ENCODE measurements at regions not wholly inside any gene's neighbourhood (a gene's known extent, or its start where the extent isn't known, plus 50 kb on each side); places are given as distances from the start of the nearest gene placed in this dataset.

DNA sequence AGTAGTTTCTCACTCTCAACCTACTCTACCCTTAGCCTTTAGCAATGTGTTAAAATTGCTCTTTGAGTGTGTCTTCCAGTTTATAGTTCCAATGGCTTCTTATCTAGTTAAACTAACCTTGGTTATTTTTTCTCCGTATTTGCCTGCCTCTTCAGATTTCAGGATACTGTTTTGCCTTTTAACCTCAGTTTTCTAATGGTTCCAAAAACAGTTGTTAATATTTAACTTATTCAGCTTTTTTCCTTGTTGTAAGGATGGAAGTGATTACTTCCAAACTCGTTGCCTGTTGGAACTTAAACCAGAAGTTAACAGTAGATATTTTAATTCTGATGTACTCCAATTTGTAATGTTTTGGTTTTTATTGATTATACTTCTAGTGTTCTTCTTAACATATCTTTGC is 1574.9 kb downstream of the HACE1 start:
- TF ChIP-seq, protein P1, sequence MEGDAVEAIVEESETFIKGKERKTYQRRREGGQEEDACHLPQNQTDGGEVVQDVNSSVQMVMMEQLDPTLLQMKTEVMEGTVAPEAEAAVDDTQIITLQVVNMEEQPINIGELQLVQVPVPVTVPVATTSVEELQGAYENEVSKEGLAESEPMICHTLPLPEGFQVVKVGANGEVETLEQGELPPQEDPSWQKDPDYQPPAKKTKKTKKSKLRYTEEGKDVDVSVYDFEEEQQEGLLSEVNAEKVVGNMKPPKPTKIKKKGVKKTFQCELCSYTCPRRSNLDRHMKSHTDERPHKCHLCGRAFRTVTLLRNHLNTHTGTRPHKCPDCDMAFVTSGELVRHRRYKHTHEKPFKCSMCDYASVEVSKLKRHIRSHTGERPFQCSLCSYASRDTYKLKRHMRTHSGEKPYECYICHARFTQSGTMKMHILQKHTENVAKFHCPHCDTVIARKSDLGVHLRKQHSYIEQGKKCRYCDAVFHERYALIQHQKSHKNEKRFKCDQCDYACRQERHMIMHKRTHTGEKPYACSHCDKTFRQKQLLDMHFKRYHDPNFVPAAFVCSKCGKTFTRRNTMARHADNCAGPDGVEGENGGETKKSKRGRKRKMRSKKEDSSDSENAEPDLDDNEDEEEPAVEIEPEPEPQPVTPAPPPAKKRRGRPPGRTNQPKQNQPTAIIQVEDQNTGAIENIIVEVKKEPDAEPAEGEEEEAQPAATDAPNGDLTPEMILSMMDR (IDR thresholded peaks at IDR 0.05) = no peak
- TF ChIP-seq POLR2A (IDR thresholded peaks at IDR 0.05) (no peak), POLR2AphosphoS5 (IDR thresholded peaks at IDR 0.05; ENCODE audit: insufficient read depth in 1 of 2, low read depth in 1 of 2) (no peak)
